SK-N-SH (cell line): ENCODE measurements at regions not wholly inside any gene's neighbourhood (a gene's known extent, or its start where the extent isn't known, plus 50 kb on each side); places are given as distances from the start of the nearest gene placed in this dataset.

Source experiments
- CTCF ChIA-PET: fragments of 300-600, 350-600 bp; formaldehyde crosslinking; extraction: SDS; loops from one replicate; lab custom pipeline; 2021; lab: Yijun Ruan, JAX
- POLR2A ChIA-PET: fragments of 350-600 bp; sonication (Branson Sonifier 250); formaldehyde crosslinking; extraction: SDS; loops from one replicate; lab custom pipeline; 2020; ENCODE audit warnings: antibody characterized with exemption, inconsistent platforms; lab: Yijun Ruan, JAX
- DNase-seq: peaks from one replicate; pipeline ENCODE4 v3.0.0; 2012
- H2AFZ ChIP-seq: fragments of 200-600 bp; sonication (generic); 2 replicates; pipeline ENCODE4 v1.8.1; 2016; ENCODE audit warnings: antibody characterized with exemption, mild to moderate bottlenecking, low read depth
- H3F3A ChIP-seq: fragments of 200-600 bp; sonication (generic); replicated peaks from 2 replicates; pipeline ENCODE3; 2016; ENCODE audit warnings: antibody characterized with exemption, mild to moderate bottlenecking; ENCODE audit not compliant: insufficient read depth
- H3K27ac ChIP-seq, 2 experiments: fragments of 200-500 bp in 1 of 2; fragments of 200-600 bp in 1 of 2; sonication (Bioruptor generic) in 1 of 2; sonication (generic), shearing (Covaris generic) in 1 of 2; 2 replicates each; pipeline versions ENCODE4 v1.5.1 to v1.6.1; 2014 to 2016; ENCODE audit warnings: low read depth in 2 of 2, inconsistent platforms in 1 of 2, low read length in 1 of 2, mild to moderate bottlenecking in 1 of 2, mixed read lengths in 1 of 2
- H3K27me3 ChIP-seq: fragments of 200-600 bp; sonication (generic), shearing (Covaris generic); 2 replicates; pipeline ENCODE4 v1.6.1; 2016; ENCODE audit warnings: mixed run types; ENCODE audit not compliant: insufficient read depth
- H3K36me3 ChIP-seq, 2 experiments: fragments of 200-500 bp in 1 of 2; fragments of 200-600 bp in 1 of 2; sonication (Bioruptor generic) in 1 of 2; sonication (generic) in 1 of 2; replicated peaks in 1 of 2; 2 replicates each; pipeline versions ENCODE3 to v1.5.1; 2014 to 2016; ENCODE audit warnings: low read length in 1 of 2, mild to moderate bottlenecking in 1 of 2; ENCODE audit not compliant: insufficient read depth in 2 of 2, control insufficient read depth in 1 of 2
- H3K4me1 ChIP-seq, 2 experiments: fragments of 200-500 bp in 1 of 2; fragments of 200-600 bp in 1 of 2; sonication (Bioruptor generic) in 1 of 2; sonication (generic), shearing (Covaris generic) in 1 of 2; 2 replicates each; pipeline versions ENCODE4 v1.5.1 to v1.6.1; 2014 to 2016; ENCODE audit warnings: low read depth in 1 of 2, low read length in 1 of 2, mixed run types in 1 of 2; ENCODE audit not compliant: insufficient read depth in 2 of 2, control insufficient read depth in 1 of 2
- H3K4me2 ChIP-seq: fragments of 200-600 bp; sonication (generic), shearing (Covaris generic); 2 replicates; pipeline ENCODE4 v1.6.1; 2017; ENCODE audit warnings: mixed run types
- H3K4me3 ChIP-seq, 2 experiments: fragments of 200-500 bp in 1 of 2; fragments of 200-600 bp in 1 of 2; sonication (Bioruptor generic) in 1 of 2; sonication (generic), shearing (Covaris generic) in 1 of 2; 2 replicates each; pipeline versions ENCODE4 v1.5.1 to v1.8.1; 2014 to 2016; ENCODE audit warnings: low read depth in 2 of 2, inconsistent platforms in 1 of 2, low read length in 1 of 2, mild to moderate bottlenecking in 1 of 2, mixed read lengths in 1 of 2, moderate library complexity in 1 of 2
- H3K79me2 ChIP-seq: fragments of 200-600 bp; sonication (generic); 2 replicates; pipeline ENCODE4 v1.8.1; 2017; ENCODE audit warnings: mild to moderate bottlenecking; ENCODE audit not compliant: insufficient read depth
- H3K9ac ChIP-seq: fragments of 200-600 bp; sonication (generic); 2 replicates; pipeline ENCODE4 v1.6.1; 2017; ENCODE audit warnings: mixed run types
- H3K9me2 ChIP-seq: fragments of 200-600 bp; sonication (generic); 2 replicates; pipeline ENCODE4 v1.6.1; 2017; ENCODE audit warnings: mixed run types
- H3K9me3 ChIP-seq: fragments of 200-600 bp; sonication (generic); 2 replicates; pipeline ENCODE4 v1.6.1; 2017; ENCODE audit warnings: mixed run types, mild to moderate bottlenecking, moderate library complexity
- H4K20me1 ChIP-seq: fragments of 200-600 bp; sonication (generic); 2 replicates; pipeline ENCODE4 v1.6.1; 2017; ENCODE audit warnings: mild to moderate bottlenecking, mixed run types; ENCODE audit not compliant: insufficient read depth
- CHD2 ChIP-seq: fragments of 150-350 bp; IDR thresholded peaks from 2 replicates; pipeline ENCODE4 v1.6.1; 2018; ENCODE audit warnings: low read length; ENCODE audit not compliant: partially characterized antibody
- EP300 ChIP-seq, 2 experiments: IDR thresholded peaks; 2 replicates each; pipeline versions ENCODE4 v1.4.0 to v1.6.1; 2012; ENCODE audit warnings: borderline replicate concordance in 1 of 2, low read depth in 1 of 2, low read length in 1 of 2
- EZH2phosphoT487 ChIP-seq: fragments of 200-600 bp; sonication (generic); IDR thresholded peaks from 2 replicates; pipeline ENCODE4 v1.6.1; 2017; ENCODE audit warnings: low read depth, mixed run types, mild to moderate bottlenecking, antibody characterized with exemption, moderate library complexity, borderline replicate concordance
- FOSL2 ChIP-seq: IDR thresholded peaks from 2 replicates; pipeline ENCODE4 v1.4.0; 2012; ENCODE audit warnings: low read depth, mild to moderate bottlenecking, moderate library complexity, borderline replicate concordance
- FOXJ3 ChIP-seq: sonication (generic); formaldehyde crosslinking; IDR thresholded peaks from 2 replicates; pipeline ENCODE4 v1.5.1; 2020; ENCODE audit warnings: mild to moderate bottlenecking, missing genetic modification reagents
- FOXM1 ChIP-seq: IDR thresholded peaks from 2 replicates; pipeline ENCODE4 v1.4.0; 2012; ENCODE audit warnings: low read depth, mild to moderate bottlenecking
- GATA2 ChIP-seq: sonication (generic); formaldehyde crosslinking; IDR thresholded peaks from 2 replicates; pipeline ENCODE4 v1.5.0; 2020; ENCODE audit warnings: mild to moderate bottlenecking, missing genetic modification reagents
- MAX ChIP-seq: IDR thresholded peaks from 2 replicates; pipeline ENCODE4 v1.4.0; 2012; ENCODE audit warnings: low read depth
- MEF2A ChIP-seq: IDR thresholded peaks from 2 replicates; pipeline ENCODE4 v1.4.0; 2012; ENCODE audit warnings: low read depth, borderline replicate concordance
- MXI1 ChIP-seq: IDR thresholded peaks from 2 replicates; pipeline ENCODE4 v1.6.1; 2012; ENCODE audit warnings: mild to moderate bottlenecking, low read depth, low read length, improper control_type of control experiment
- NRF1 ChIP-seq: IDR thresholded peaks from 2 replicates; pipeline ENCODE4 v1.6.1; 2012; ENCODE audit warnings: low read depth, mild to moderate bottlenecking, low read length
- PBX3 ChIP-seq: IDR thresholded peaks from 2 replicates; pipeline ENCODE4; 2012
- RAD21 ChIP-seq: IDR thresholded peaks from 2 replicates; pipeline ENCODE4 v1.6.1; 2012; ENCODE audit warnings: mild to moderate bottlenecking, low read length
- RCOR1 ChIP-seq: fragments of 150-350 bp; IDR thresholded peaks from 2 replicates; pipeline ENCODE4 v1.6.1; 2017; ENCODE audit warnings: antibody characterized with exemption, low read length
- RFX5 ChIP-seq: IDR thresholded peaks from 2 replicates; pipeline ENCODE4 v1.6.1; 2012; ENCODE audit warnings: mild to moderate bottlenecking, improper control_type of control experiment, low read length
- SIN3A ChIP-seq: IDR thresholded peaks from 2 replicates; pipeline ENCODE4 v1.6.1; 2012; ENCODE audit warnings: low read depth, mild to moderate bottlenecking, low read length, moderate library complexity, borderline replicate concordance
- SMC3 ChIP-seq: IDR thresholded peaks from 2 replicates; pipeline ENCODE4 v1.6.1; 2012; ENCODE audit warnings: low read depth, low read length, improper control_type of control experiment
- TAF1 ChIP-seq: IDR thresholded peaks from 2 replicates; pipeline ENCODE4 v1.6.1; 2012; ENCODE audit warnings: low read depth, mild to moderate bottlenecking, low read length, moderate library complexity, borderline replicate concordance
- TEAD4 ChIP-seq: IDR thresholded peaks from 2 replicates; pipeline ENCODE4 v1.4.0; 2012; ENCODE audit warnings: mild to moderate bottlenecking, borderline replicate concordance; ENCODE audit not compliant: insufficient read depth
- USF2 ChIP-seq: fragments of 150-350 bp; IDR thresholded peaks from 2 replicates; pipeline ENCODE4 v1.6.1; 2017; ENCODE audit warnings: antibody characterized with exemption, low read length, low read depth, borderline replicate concordance
- YY1 ChIP-seq: IDR thresholded peaks from 2 replicates; pipeline ENCODE4 v1.4.0; 2012; ENCODE audit warnings: low read depth, mild to moderate bottlenecking
- WGBS: methylation state at CpG from one replicate; pipeline ENCODE4 v1.1.6; 2017; ENCODE audit warnings: low lambda C conversion rate; 5-methylcytosine and 5-hydroxymethylcytosine counted together

GRCh38 chr20:51938559-51939258 lies 136.4 kb upstream of the SALL4 start (continued):
- TF ChIP-seq TEAD4 (no peak), TAF1 (no peak), EP300 (IDR thresholded peaks at IDR 0.05; ENCODE audit: borderline replicate concordance in 1 of 2, low read depth in 1 of 2, low read length in 1 of 2) (no peak), FOXM1 (no peak), RCOR1 (no peak), FOXJ3 (CRISPR knock-in tag) (no peak), RFX5 (no peak), YY1 (no peak), SIN3A (no peak)

GRCh38 chr20:51937779-51938178 lies 135.5 kb upstream of the SALL4 start:
- H3K79me2 ChIP-seq: no peaks in the 10 kb centered on the region
- no peaks in the 10 kb centered on the region for H3K9me3 ChIP-seq
- no peaks in the 10 kb centered on the region for H3K36me3 ChIP-seq
- H3K9me2 ChIP-seq: no peaks in the 10 kb centered on the region
- no peak for DNase-seq
- H3F3A ChIP-seq: no peaks in the 10 kb centered on the region
- H3K4me3 ChIP-seq: no peak overlapping the region
- ChIA-PET POLR2A (no interaction called here), CTCF (no interaction called here)
- H2AFZ ChIP-seq: no peak overlapping the region
- H3K27me3 ChIP-seq: no peaks in the 10 kb centered on the region
- H3K4me1 ChIP-seq: peaks cover 2 to 3% of the 10 kb centered on the region in 2 experiments; a peak in 2 of 4 replicates
- no peak overlapping the region for H3K27ac ChIP-seq
- H4K20me1 ChIP-seq: no peaks in the 10 kb centered on the region
- WGBS: 86% methylated on average over 8 of the region's 8 CpGs
- no peak overlapping the region for H3K4me2 ChIP-seq
- TF ChIP-seq EP300 (IDR thresholded peaks at IDR 0.05; ENCODE audit: borderline replicate concordance in 1 of 2, low read depth in 1 of 2, low read length in 1 of 2) (no peak), USF2 (no peak), PBX3 (no peak), MEF2A (no peak), RFX5 (no peak), TEAD4 (no peak), FOXJ3 (CRISPR knock-in tag) (no peak), YY1 (no peak), RAD21 (no peak)
- H3K9ac ChIP-seq: no peak overlapping the region

- no peaks in the 10 kb centered on the region for H3K9me3 ChIP-seq
- no peak overlapping the region for H3K27ac ChIP-seq
- H3K4me3 ChIP-seq: no peak overlapping the region
- no peaks in the 10 kb centered on the region for H3F3A ChIP-seq
- ChIA-PET POLR2A (no interaction called here), CTCF (interaction anchor here (1.1 kb wide), 1 partner anchor 29 kb away, joined by 3 read pairs; no protein-coding TSS in a partner anchor)
- no peaks in the 10 kb centered on the region for H3K27me3 ChIP-seq
- H2AFZ ChIP-seq: no peak overlapping the region
- no peaks in the 10 kb centered on the region for H4K20me1 ChIP-seq
- peaks cover 2 to 5% of the 10 kb centered on the region in 2 experiments; a peak in 2 of 4 replicates for H3K4me1 ChIP-seq
- no peak for DNase-seq
- no peaks in the 10 kb centered on the region for H3K79me2 ChIP-seq
- no peak overlapping the region for H3K4me2 ChIP-seq
- no peaks in the 10 kb centered on the region for H3K36me3 ChIP-seq
- no peak overlapping the region for H3K9ac ChIP-seq
- WGBS: 65% methylated on average over 2 of the region's 2 CpGs
- no peaks in the 10 kb centered on the region for H3K9me2 ChIP-seq
- TF ChIP-seq TAF1: no peak
- no peak for TF ChIP-seq NRF1
- no peak for TF ChIP-seq MXI1
- TF ChIP-seq FOSL2: no peak
- no peak for TF ChIP-seq GATA2 (CRISPR knock-in tag)
- TF ChIP-seq MAX: no peak
- no peak for TF ChIP-seq EZH2phosphoT487
- no peak for TF ChIP-seq RCOR1
- no peak for TF ChIP-seq RAD21
- no peak for TF ChIP-seq CHD2
- no peak for TF ChIP-seq USF2
- TF ChIP-seq RFX5: no peak
- no peak for TF ChIP-seq SMC3
Measured at GRCh38 chr20:51936377-51936776, 134.1 kb upstream of the SALL4 start.
